Osteoblast (primary cell): ENCODE measurements at regions not wholly inside any gene's neighbourhood (a gene's known extent, or its start where the extent isn't known, plus 50 kb on each side); places are given as distances from the start of the nearest gene placed in this dataset.

Experiments used
- DNase-seq: peaks from one replicate; pipeline ENCODE4 v3.0.0; 2011; ENCODE audit warnings: low spot score, mixed read lengths; ENCODE audit not compliant: insufficient read length; ENCODE audit errors: missing footprints
- H2AFZ ChIP-seq: 2 replicates; pipeline ENCODE4 v1.6.0; 2011; ENCODE audit warnings: mild to moderate bottlenecking, low read length
- H3K27ac ChIP-seq: 2 replicates; pipeline ENCODE4 v1.5.1; 2011; ENCODE audit warnings: mild to moderate bottlenecking, low read depth, low read length, moderate library complexity
- H3K27me3 ChIP-seq: 2 replicates; pipeline ENCODE4 v1.6.0; 2012; ENCODE audit warnings: mild to moderate bottlenecking, control low read depth, inconsistent platforms, low read length, moderate library complexity; ENCODE audit not compliant: insufficient read depth
- H3K36me3 ChIP-seq: 2 replicates; pipeline ENCODE4 v1.5.1; 2011; ENCODE audit warnings: mild to moderate bottlenecking, low read length, control low read depth, moderate library complexity; ENCODE audit not compliant: insufficient read depth
- H3K4me1 ChIP-seq: 2 replicates; pipeline ENCODE4 v1.5.1; 2011; ENCODE audit warnings: mild to moderate bottlenecking, low read length, control low read depth, moderate library complexity; ENCODE audit not compliant: insufficient read depth
- H3K4me2 ChIP-seq: 2 replicates; pipeline ENCODE4 v1.6.0; 2011; ENCODE audit warnings: mild to moderate bottlenecking, low read length; ENCODE audit not compliant: insufficient read depth
- H3K4me3 ChIP-seq: fragments of 200-600 bp; sonication (generic); 3 replicates; pipeline ENCODE4 v1.5.1; 2012; ENCODE audit warnings: mild to moderate bottlenecking, low read length, inconsistent platforms; ENCODE audit not compliant: insufficient read depth
- H3K79me2 ChIP-seq: 2 replicates; pipeline ENCODE4 v1.6.0; 2012; ENCODE audit warnings: mild to moderate bottlenecking, low read length, control low read depth, inconsistent platforms; ENCODE audit not compliant: insufficient read depth
- H3K9me3 ChIP-seq: 2 replicates; pipeline ENCODE4 v1.5.1; 2011; ENCODE audit warnings: low read depth, low read length, control low read depth
- H4K20me1 ChIP-seq: 2 replicates; pipeline ENCODE4 v1.6.0; 2012; ENCODE audit warnings: mild to moderate bottlenecking, low read length, control low read depth; ENCODE audit not compliant: insufficient read depth
- CTCF ChIP-seq: IDR thresholded peaks from 2 replicates; pipeline ENCODE4 v1.5.1; 2011; ENCODE audit warnings: mild to moderate bottlenecking, low read depth, low read length, moderate library complexity; ENCODE audit errors: extremely low read depth

GRCh38 chr9:75695921-75696320 is 194.6 kb upstream of the PCSK5 start:
- Histone ChIP-seq H3K4me3 (no peak overlapping the region), H3K4me1 (no peaks in the 10 kb centered on the region), H3K4me2 (no peak overlapping the region), H3K9me3 (no peaks in the 10 kb centered on the region), H2AFZ (no peak overlapping the region), H3K27me3 (no peaks in the 10 kb centered on the region), H3K36me3 (no peaks in the 10 kb centered on the region), H4K20me1 (no peaks in the 10 kb centered on the region), H3K27ac (no peak overlapping the region), H3K79me2 (no peaks in the 10 kb centered on the region)
- TF ChIP-seq CTCF, result no peak
- peak; percentile 58 for DNase-seq

GRCh38 chr9:75699017-75699416 is 191.5 kb upstream of the PCSK5 start:
- no peak for TF ChIP-seq CTCF
- no peaks in the 10 kb centered on the region for H3K36me3 ChIP-seq

GRCh38 chr9:75699625-75700251 is 190.7 kb upstream of the PCSK5 start:
- no peak for DNase-seq
- no peaks in the 10 kb centered on the region for H3K27me3 ChIP-seq
- H3K9me3 ChIP-seq, result no peaks in the 10 kb centered on the region
- H3K4me1 ChIP-seq, result no peaks in the 10 kb centered on the region
- no peak overlapping the region for H2AFZ ChIP-seq
- no peaks in the 10 kb centered on the region for H4K20me1 ChIP-seq
- no peak overlapping the region for H3K4me2 ChIP-seq
- TF ChIP-seq CTCF, result no peak
- no peaks in the 10 kb centered on the region for H3K79me2 ChIP-seq
- H3K36me3 ChIP-seq, result no peaks in the 10 kb centered on the region
- no peak overlapping the region for H3K27ac ChIP-seq
- no peak overlapping the region for H3K4me3 ChIP-seq

More at GRCh38 chr9:75699017-75699416, 191.5 kb upstream of the PCSK5 start:
- Histone ChIP-seq H3K4me1 (no peaks in the 10 kb centered on the region), H2AFZ (no peak overlapping the region), H3K27me3 (no peaks in the 10 kb centered on the region), H3K4me2 (no peak overlapping the region), H3K9me3 (no peaks in the 10 kb centered on the region), H3K4me3 (no peak overlapping the region), H3K79me2 (no peaks in the 10 kb centered on the region), H4K20me1 (no peaks in the 10 kb centered on the region), H3K27ac (no peak overlapping the region)
- no peak for DNase-seq

GRCh38 chr9:75700252-75700640 is 190.2 kb upstream of the PCSK5 start:
- Histone ChIP-seq H3K79me2 (no peaks in the 10 kb centered on the region), H3K4me1 (no peaks in the 10 kb centered on the region), H2AFZ (no peak overlapping the region), H3K36me3 (no peaks in the 10 kb centered on the region), H3K9me3 (no peaks in the 10 kb centered on the region), H4K20me1 (no peaks in the 10 kb centered on the region), H3K27me3 (no peaks in the 10 kb centered on the region), H3K4me3 (no peak overlapping the region), H3K4me2 (no peak overlapping the region), H3K27ac (no peak overlapping the region)
- DNase-seq, result no peak
- no peak for TF ChIP-seq CTCF
